Stimulated activated naive CD8-positive, alpha-beta T cell treated with anti-CD3 and anti-CD28 coated beads, Interleukin-15, Interleukin-2, amounts not matched to agents 100 U/mL and 50 U/mL, for 24 hours (primary cell): ENCODE measurements at regions not wholly inside any gene's neighbourhood (a gene's known extent, or its start where the extent isn't known, plus 50 kb on each side); places are given as distances from the start of the nearest gene placed in this dataset.

Source experiments
- ATAC-seq: fragments of 150-1000 bp; cut with Tn5 transposase; one replicate; pipeline ENCODE4 v1.10.0; 2021
- DNase-seq: peaks from one replicate; pipeline ENCODE4 v3.0.0; 2021

DNA sequence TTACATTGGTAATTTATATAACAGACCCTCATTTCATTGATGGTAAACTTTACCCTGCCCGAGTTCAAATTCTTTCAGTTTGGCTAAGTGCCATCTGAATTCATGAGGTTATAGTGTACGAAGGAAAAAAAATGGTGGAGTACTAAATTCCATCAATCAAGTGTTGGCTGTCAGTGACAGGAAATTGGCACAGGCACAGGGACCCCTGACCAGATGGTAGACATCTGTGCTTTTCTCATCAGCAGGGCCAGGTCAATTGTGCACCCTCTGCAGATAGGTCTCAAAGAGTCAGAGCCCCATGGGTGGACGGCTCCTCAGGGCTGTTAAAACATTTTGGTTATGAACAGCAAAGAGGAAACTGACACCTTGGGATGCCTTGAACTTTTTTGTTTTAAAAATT, 439.2 kb downstream of the SETBP1 start:
- ATAC-seq (no peak), DNase-seq (no peak)

DNA sequence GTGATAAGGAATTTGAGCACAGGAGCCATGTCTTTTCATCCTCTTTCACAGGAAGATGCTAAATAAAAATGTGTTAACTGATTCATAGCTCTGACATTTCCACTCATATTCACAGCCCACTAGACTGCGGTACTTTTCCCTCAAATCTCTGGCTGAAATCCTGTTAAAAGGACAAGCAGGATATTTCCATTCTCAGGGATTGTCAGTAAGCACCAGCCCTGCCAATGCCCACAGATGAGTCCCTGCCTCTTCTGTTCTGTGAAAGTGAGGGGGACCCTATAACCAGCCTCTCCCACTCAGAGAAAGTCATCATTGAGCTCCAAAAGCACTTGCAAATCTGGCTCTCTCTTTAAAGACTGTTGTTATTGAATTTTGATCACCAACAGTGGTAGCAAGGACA, 440.5 kb downstream of the SETBP1 start:
- ATAC-seq, result no peak
- DNase-seq, result no peak

DNA sequence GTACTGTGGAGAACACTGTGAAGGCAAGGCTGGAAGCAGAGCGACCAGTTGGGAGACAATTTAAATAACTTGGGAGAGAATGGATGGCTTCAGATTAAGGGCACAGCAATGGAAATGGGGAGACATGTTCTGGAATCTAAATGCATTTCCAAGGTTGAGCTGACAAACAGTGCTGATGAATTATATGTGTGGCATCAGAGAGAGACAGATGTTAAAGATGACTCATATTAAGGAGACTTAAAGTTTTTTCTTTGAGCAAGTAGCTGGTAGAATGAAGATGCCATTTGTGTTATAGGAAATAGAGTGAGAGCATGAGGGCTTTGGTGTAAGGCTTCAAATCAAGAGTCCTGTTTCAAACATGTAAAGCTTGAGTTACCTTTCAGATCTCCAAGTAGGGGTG, 441.8 kb downstream of the SETBP1 start:
- DNase-seq (no peak), ATAC-seq (no peak)

DNA sequence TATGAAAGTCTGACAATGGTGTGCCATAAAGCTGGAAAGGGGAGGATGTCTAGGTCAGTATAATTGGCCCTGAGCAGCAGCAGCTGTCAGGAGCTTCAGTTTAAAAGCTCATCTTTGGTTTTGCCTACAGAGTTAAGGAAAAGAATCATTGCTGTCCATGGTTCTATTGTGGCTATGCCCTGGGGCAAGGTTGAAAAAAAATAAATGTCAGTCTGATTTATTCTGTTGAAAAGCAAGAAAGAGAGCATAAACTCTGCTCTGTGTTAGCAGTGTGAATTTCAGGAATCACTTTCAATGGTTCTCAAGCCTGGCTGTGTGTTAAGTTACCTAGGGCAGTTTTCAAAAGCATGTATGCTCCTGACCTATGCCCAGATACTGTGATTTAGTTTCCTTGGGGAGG, 446.7 kb downstream of the SETBP1 start:
- ATAC-seq (no peak), DNase-seq (no peak)

DNA sequence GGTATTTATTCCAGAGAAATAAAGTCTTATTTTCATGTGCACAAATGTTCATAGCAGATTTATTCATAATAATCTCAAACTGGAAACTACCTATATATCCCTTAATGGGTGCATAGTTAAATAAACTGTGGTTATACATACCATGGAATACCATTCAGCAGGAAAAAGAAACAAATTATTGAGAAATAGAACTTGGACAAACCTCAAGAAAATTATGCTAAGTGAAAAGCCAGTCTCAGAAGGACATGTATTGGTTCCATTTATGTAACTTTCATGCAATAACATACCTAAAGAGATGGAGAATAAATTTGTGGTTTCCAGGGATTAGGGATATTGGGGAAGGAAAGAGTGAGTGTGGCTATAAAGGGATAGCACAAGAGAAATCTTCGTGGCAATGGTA, 452.6 kb downstream of the SETBP1 start:
- no peak for DNase-seq
- no peak for ATAC-seq

DNA sequence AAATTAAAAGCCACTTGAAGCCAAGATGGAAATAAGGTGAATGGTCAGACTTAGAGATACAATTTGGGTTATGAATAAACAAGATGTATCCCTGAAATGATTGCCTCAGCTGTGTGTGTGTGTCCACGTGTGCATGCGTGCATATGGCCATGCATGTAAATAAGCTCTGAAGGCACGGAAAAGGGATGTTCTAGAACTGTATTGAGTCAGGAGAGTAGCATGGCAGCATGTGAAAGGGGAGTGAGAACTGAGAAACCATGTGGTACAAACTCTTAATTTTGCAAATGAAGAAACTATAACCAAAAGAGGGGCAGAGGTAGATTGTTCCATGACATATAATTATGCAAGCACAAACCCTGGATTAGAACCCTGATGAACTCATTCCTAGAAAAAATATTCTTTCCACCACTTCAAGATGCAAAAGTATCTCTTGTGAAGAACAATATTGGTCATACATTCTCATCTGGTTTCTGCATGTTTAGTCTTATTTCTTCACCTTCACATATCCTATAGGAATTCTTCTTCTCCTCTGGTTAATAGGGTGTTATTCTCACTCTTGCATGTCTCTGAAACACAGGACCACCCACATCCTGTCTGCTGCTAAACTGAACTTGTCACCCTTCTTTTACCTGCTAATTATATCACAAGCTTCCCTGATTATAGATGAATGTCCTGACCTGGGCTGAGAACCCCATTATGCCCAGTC, 455.8 kb downstream of the SETBP1 start:
- DNase-seq (no peak), ATAC-seq (no peak)

DNA sequence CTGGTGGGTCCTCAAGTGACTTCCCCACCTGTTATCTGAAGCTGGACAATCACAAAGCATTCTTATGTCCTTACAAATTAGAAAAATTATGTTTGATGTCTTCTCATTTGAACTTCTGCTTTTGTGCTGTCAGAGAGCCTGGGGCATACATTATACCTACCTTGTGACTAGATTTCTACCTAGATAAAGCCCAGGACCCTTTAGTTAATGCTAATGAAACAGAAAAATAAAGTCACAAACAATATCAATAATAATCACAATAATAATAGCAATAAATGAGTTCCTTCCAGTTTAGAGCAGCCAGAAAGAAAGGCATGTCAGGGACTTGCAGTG, 456.4 kb downstream of the SETBP1 start:
- ATAC-seq (no peak), DNase-seq (no peak)

DNA sequence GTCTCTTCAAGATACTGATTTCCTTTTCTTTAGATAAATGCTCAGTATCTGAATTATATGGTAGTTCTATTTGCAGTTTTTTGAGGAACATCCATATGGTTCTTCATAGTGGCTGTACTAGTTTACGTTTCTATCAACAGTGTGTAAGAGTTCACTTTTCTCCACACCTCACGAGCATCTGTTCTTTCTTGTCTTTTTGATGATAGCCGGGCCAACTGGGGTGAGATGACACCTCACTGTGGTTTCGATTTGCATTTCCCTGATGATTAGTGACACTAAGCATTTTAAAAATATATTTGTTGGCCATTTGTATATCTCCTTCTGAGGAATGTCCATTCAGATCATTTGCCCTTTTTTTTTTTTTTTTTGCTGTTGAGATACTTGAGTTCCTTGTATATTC, 458.8 kb downstream of the SETBP1 start:
- DNase-seq (no peak), ATAC-seq (no peak)

DNA sequence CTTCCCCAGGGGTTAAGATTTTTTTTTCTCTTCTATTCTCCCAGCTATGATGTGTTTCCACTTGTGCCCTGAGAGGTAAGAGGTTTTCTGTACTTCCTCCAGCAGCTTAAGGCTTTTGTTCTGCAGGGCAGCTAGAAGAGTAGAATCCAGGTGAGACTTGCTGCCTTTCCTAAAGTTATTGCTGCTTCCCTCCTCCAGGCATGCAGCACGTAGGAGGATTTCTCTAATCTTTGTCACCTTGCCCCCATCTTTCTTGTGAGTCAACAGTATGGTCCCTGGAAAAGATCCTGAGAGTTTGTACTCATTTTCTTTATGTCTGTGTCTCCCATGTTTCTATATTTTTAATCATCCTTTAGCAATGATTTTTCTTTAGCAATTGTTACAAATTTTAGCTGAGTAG, 462.2 kb downstream of the SETBP1 start:
- ATAC-seq (no peak), DNase-seq (no peak)

DNA sequence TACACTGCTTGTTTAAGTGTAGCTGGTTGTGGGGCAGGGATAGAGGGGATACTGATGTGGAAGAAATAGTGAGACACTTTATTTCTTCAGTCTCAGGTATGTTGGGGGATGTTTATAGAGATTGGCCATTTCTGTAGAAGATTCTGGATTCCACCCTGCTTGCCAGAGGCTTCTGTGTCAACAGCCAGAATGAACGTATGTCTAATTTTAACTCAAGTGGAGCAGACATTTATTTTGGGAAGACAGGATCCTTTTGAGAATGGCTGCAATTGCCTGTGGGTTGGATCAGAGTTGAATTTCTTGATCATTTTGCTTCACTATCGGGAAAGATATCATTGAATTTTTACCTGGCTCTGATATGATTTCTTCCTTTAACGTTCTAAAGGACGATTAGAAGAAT, 465.6 kb upstream of the SLC14A2 start:
- DNase-seq, result no peak
- no peak for ATAC-seq

DNA sequence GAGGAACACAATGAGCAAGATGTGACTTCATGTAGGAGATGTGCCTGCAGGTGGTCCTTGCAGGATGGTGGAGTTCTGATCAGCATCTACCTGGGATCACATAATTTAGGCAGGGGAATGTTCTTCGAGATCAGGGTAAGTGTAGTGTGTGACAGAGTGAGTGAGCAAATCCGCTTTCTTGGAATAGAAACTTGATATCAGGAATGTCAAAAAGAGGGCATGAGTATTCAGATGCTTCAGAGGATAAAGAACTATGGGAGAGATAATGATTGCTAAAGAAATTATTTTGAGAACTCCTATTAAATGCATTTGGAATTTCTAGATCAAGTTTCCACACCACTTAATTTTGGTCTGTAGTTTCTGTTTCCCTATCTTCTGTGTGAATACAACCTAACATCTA, 463.6 kb upstream of the SLC14A2 start:
- DNase-seq (no peak), ATAC-seq (no peak)

DNA sequence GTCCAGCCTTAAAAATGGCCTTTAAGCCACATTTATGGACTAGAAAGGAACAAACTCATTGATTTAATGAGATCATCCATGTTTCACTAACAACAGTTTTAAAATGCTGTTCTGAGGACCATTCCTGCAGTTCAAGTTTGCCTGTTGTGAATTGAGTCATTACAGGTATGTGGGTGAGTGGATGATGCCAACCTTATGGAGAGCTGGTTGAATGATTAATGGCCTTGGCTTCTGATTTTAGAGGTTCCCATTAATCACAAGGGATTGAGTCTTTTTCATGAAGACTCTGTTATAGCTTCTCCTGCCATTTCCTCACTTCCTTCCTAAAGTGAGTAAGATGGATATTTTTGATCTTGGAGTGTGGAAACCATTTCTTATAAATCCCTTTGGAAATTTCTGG, 459.8 kb upstream of the SLC14A2 start:
- DNase-seq (no peak), ATAC-seq (no peak)

DNA sequence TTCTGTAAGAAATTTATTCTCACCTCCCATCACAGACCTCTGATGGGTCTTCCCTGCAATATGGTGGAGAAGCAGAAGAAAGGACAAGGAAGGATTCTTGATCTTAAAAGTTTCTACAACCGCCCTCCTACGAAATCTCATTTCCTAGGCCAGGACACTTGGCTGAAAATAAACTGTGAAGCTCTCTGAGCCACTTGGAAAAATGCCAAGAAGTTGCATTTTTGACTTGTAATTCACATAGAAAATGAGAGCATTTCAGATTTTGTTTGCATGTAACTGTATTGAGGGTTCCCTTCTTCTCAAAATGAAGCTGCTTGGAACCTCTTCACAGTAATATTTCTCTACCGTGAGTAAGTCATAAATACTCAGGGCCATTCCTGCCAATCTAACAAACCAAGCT, 458.3 kb upstream of the SLC14A2 start:
- no peak for ATAC-seq
- no peak for DNase-seq

DNA sequence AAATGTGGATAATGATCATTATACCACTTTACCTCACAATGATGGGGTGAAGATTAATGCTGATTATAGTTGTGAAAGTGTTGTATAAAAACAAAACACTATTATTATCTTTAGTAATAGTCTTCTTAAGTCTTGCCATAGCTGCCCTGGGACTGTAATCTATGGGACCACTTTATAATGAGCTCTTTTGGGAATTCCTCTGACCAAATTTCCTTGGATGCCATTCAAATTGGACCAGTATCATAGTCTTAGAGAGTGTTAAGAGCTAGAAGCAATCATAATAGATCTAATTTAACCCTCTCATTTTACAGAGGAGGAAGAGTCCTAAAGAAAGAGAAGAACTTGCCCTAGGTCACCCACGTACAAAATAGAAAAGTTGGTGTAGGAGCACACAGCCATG, 457.7 kb upstream of the SLC14A2 start:
- DNase-seq (no peak), ATAC-seq (no peak)

DNA sequence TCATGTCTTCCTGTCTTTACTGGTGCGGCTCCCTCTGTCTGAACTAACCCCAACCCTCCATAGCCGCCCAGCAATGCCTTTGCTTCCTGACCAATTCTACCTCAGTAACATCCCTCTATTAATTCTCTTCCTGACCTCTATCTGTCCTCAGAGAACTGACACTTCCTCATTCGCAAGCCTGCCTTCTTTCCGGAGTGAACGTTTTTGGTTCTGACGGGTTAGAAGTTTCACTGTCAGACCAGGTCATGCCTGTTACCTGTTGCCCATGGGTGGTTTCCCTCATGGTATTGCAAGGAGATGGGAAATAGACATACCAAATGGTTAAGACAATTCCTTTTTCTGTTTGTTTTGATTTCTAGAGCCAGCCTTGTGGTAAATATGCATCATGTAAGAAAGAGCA, 453.4 kb upstream of the SLC14A2 start:
- ATAC-seq, result no peak
- DNase-seq, result no peak

DNA sequence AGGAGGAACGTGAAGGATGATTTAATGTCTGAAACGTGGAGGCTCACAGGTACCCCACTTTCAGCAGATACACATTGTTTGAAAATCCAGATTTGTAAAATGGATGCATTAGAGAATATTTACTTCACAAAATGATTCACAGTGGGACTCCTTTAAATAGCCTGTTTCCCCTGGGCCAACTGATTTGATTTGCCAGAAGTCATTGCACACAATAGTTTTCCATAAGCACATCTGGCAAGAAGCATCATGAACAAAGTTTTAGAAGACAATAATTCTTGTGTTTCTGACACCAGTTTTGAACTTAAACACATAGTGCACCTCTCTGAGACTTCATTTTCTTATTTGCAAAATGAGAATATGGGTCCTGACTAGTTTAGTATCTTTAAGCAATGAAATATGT, 451.4 kb upstream of the SLC14A2 start:
- DNase-seq (no peak), ATAC-seq (no peak)

DNA sequence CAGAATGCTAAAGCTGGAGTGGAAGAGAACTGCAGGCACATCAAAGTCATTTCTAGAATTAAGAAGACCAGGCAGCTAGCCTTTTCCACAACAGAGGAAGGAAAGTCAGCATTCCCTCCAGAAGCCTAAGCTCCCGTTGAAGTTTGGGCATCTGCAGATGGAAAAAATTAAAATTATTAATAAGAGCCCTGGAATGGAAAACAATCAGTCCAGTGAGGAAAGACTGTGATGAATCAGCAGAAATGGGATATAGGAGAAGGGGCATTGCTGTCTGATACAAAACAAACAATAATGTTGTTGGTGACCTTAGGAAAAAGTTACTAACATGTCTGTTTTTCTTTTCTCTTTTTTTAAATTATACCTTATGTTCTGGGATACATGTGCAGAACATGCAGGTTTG, 450.7 kb upstream of the SLC14A2 start:
- ATAC-seq, result no peak
- no peak for DNase-seq

DNA sequence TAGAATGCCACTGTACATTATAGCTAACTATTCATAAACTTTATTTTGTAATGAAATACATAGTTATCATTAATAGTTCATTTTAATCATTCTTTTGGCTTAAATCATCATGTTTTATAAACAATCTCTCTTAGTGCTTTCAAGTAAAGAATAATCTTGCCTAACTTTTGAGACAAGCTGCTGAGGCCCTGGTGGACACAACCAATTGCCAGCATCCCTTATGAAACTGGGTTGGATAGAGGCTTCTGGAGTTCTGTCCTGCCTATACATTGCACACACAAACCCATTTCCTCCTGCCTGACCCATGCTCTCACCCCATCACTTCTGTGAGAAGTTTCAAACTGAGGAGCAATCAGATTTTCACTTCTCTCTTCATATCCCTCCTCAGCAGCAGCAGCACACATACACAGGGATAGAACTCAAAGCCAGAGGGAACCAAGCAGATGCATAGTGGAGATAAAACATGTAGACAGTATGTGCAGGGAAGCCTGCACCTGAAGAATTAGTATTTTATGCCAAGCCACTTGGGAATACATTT, 450.0 kb upstream of the SLC14A2 start:
- DNase-seq (no peak), ATAC-seq (no peak)

DNA sequence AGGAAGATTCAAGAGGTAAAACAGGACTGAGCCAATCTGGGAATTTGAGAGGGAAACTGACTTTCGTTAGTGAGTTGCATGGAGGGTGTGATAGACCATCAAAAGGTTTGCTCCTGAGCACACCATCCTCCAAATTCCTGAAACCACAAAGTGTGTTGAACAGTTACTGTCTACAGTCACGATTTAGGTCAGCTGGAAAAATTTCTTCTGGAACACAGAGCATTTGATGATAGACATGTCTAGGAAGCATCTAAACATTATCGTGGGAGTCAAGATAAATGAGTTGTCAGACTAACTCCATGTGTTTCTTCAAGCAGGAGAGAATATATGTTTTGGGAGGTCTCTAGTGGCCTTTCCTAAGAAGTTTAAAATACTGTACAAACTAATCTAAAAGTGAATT, 449.4 kb upstream of the SLC14A2 start:
- ATAC-seq, result no peak
- DNase-seq, result no peak

DNA sequence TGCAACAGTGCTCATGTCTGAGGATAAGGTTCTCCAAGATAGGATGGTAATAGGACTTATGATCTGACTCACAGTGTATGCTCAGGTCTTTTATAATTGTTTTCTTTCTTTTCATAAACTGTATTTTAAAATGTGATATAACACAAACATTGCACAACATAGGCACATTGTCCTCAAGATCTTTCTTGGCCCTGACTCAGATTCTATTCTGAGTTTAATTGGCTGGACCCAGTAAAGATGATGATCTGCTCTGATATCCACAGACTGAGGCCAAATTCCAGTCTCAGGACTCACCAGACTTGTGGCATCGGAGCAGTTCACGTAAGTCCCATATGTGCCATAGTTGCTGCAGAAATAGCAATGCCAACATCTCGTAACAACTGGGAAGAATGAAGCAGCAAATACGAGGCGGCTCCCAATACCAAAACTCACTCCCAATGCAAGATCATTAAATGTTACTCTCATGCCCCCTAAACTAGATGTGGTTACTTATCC, 448.9 kb upstream of the SLC14A2 start:
- DNase-seq (no peak), ATAC-seq (no peak)

DNA sequence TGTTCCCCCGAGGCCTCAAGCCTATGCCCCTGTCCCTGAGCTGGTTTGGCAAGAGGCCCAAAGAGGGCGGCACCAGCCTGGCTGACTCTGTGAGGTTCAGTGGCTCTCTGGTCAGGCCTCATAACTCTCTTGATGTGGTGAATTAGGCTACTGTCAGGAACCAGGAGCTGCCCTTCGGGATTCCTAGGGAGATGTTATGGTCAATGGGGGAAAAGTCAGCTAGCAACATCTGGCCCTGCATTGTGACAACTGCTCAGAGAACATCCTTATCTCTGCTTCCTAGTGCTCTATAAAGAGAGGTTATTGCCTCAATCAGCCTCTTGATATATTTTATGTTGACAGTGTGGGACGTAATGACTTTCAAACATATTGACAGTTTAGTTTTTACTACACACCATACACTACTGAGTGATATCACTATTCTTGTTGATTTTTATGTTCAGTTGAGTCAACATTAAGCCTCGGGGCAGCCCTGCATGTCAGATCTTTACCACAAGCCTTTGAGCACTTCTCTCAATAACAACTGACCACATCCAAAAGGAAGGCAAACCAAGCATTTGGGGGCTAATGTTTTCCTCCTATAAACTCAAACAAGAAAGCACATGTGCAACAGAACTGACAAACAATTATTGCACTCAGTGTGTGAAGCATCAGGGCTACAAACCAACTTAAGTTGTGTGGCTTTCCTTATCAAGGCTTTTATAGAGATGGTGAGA, 448.3 kb upstream of the SLC14A2 start:
- DNase-seq (no peak), ATAC-seq (no peak)

DNA sequence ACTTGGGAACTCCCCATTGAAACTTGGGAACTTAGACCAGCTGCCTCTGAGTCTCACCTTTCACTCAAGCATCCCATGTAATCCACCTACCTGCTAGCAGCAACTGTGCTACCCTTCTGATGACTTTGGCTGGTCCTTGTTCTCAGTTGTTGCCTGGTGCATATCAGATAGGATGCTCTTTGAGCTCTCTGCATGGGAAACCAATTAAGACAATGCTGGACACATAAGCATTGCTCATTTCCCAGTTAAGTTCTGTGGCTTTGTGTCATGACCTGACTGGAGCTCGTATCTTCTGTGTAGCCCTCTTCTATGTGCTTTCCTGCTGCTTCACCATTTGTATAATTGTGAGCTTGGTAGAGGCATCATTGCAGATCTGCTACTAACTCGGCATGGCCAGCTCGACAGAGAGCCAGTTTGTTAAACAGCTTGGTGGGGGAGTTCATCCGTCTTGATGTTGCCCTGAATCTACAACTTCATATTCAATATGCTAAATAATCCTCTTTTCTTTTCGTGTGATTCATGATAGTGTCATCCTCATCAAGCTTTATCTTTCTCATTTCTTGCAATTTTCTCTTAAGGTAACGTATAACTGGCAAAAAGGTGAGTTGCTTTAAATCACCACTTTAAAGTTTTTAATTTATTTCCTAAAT, 447.5 kb upstream of the SLC14A2 start:
- no peak for ATAC-seq
- DNase-seq, result no peak

DNA sequence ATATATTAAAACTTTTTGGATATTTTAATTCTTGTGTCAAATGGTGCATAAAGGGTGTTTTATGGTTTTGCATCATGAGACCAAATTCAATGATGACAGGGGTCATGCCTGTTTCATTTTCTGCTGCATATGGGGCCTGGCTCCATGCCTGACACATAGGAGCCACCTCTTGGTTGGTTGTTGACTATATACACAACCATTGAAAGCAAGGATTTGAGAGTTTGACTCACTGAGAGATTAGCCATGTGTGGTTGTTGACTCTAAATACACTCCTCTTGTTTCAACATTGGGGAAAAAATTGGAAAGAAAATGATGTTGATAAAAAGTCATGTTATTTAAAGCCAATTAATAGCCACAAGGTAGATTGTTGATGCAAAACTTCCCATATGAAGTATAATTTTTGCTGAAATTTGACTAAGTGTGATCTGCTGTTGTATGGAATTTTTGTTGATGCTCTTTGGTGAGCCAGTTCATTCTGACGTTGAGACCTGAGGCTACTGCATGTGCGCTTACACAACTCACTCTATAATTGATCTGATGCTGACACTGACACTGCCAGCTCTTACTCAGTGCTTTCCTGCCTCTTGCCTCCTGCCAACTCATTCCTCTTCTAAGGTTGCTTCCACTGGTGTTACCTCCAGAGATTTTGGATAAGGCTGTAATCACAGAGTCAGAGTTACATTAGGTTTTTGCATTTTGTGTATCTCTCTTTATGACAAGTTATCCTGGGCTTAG, 446.2 kb upstream of the SLC14A2 start:
- ATAC-seq (no peak), DNase-seq (no peak)
